GM21360 (cell line): ENCODE measurements at regions not wholly inside any gene's neighbourhood (a gene's known extent, or its start where the extent isn't known, plus 50 kb on each side); places are given as distances from the start of the nearest gene placed in this dataset.

Source experiments
- ATAC-seq: cut with Tn5 transposase; IDR thresholded peaks from one replicate; pipeline ENCODE4 v1.9.1; 2021; ENCODE audit warnings: mild to moderate bottlenecking, moderate library complexity; ENCODE audit not compliant: unreplicated experiment

- ATAC-seq = no peak
These were observed 981.7 kb downstream of the NR2F1-AS1 start for GRCh38 chr5:92599217-92599810.

GRCh38 chr5:92594031-92594430 is 987.0 kb downstream of the NR2F1-AS1 start:
- no peak for ATAC-seq

GRCh38 chr5:92588876-92589275 is 992.1 kb downstream of the NR2F1-AS1 start:
- no peak for ATAC-seq

GRCh38 chr5:92581690-92582089 is 999.3 kb downstream of the NR2F1-AS1 start:
- ATAC-seq = no peak

DNA sequence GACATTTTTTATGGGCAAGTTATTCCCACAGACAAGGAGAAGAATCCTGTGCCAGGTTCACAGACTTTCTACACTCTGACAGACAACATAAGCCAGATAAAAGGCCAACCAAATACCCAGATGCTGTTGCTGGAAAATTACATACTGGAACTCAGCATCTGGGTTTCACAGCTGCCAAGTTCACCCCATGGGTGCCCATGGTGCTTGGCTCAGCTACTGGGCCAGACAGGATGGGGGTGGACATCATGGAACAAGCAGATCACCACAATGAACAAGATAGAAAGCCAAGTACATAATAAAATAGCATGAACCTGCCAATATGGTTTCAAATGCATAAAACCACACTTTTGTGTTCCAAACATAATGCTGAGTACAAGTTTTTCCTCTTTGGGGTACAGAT is 999.8 kb downstream of the NR2F1-AS1 start:
- ATAC-seq = no peak

DNA sequence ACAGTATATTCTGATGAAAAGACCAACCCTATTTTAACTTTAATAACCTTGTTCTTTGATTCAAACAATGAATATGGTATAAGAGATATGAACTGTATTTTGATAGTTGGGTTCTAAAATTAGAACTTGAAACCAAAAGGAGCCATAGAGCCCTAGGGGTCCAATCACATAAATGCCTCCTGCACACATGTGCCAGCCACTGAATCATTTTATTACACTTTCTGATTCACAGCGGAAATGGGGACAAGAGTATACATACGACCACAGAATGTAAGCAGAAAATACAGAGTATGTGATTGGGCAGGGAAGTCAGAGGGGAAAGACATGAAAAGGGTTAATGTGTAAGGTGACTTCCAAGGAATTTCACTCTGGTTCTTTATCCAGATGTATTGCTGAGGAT is 1000.2 kb downstream of the NR2F1-AS1 start:
- ATAC-seq = no peak

DNA sequence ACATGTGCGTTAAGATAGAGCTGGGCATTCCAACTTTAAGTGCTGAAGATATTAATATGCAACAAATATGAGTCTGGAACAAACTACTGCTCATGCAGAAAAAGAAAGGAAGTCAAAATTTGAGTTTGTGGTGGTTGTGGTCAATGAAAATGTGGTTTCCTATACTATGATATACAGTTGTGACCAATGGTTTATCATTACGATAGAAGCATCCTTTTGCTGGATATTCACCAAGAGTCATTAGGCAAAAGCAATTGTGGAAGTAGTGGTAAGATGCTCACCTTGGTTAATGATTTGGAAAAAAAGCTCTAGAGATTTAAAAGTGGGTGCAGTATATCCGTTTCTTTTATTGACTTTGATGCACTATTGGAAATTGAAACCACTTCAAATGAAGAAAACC is 1007.0 kb downstream of the NR2F1-AS1 start:
- ATAC-seq = no peak

- no peak for ATAC-seq
These were observed 1012.5 kb downstream of the NR2F1-AS1 start for GRCh38 chr5:92568522-92568921.

DNA sequence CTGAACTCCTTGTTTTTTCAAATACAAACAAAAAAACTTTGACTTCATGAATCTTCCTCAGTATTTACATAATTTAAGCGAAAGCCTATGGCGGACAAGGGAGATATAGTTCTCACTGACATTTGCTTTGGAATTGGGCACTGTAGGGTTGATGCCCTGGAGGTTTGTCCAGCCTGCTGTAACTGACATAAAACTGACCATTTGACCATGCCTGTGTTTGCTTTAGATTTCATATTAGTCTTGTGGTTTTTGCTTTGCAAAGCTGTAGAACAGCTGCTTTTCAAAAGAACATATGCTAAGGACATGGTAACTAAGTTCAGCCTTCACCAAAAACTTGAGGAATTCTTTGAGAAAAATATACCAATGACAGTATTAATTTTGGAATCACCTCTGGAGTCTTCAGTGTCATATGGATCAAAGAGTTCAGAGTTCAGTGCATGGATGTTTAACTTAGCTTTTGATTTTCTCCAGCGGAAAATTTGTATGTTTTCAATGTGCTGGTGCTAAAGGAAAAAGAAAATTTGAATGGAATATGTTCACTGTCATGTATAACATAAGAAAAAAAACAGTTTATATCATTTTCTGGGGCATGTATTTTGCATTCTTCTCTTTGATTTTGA is 1013.1 kb downstream of the NR2F1-AS1 start:
- ATAC-seq = no peak

GRCh38 chr5:92566113-92566786 is 1014.8 kb downstream of the NR2F1-AS1 start:
- no peak for ATAC-seq

DNA sequence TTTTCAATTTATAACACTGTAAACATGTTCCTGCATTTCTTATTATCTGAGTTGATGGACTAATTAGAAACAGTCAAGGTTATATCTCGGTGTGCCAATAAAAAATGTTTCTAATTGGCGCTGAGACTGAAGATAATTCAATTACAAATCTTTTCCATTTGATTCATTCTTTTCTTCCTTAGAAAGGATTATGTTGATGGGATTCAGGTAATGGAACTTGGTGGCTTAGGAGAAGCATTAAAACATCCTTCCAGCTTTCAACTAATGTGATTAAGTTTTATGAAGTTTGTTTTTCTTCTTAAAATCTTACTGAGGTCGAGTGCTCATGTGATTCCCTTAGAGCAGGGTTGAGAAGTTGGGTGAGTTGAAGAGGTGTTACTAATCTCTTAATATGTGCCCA is 1015.3 kb downstream of the NR2F1-AS1 start:
- ATAC-seq = no peak

GRCh38 chr5:92562065-92562464 is 1019.0 kb downstream of the NR2F1-AS1 start:
- ATAC-seq = no peak

DNA sequence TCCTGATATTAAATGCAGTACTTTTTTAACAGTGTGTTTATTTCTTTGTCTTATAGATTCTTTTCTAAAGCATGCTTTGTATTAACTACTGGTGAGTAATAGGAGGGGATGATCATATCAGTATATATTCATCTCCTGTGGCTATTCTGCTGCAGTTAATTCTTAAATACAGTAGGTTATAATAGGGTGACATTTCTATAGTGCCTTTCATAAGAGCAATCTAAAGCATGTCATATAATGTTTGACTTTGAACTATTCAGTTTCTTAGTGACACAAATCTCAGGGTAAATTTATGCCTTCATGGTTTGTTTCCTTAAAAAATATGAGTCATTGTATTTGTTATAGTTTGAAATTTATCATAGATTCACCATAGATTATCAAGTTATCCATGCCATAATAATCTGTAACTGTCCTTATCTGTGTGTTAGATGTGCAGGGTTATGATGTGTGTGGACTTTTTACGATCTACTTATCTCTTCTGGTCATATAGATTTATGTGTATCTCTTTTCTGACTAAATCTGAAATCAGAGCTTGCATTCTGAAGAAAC is 1019.5 kb downstream of the NR2F1-AS1 start:
- ATAC-seq = no peak

DNA sequence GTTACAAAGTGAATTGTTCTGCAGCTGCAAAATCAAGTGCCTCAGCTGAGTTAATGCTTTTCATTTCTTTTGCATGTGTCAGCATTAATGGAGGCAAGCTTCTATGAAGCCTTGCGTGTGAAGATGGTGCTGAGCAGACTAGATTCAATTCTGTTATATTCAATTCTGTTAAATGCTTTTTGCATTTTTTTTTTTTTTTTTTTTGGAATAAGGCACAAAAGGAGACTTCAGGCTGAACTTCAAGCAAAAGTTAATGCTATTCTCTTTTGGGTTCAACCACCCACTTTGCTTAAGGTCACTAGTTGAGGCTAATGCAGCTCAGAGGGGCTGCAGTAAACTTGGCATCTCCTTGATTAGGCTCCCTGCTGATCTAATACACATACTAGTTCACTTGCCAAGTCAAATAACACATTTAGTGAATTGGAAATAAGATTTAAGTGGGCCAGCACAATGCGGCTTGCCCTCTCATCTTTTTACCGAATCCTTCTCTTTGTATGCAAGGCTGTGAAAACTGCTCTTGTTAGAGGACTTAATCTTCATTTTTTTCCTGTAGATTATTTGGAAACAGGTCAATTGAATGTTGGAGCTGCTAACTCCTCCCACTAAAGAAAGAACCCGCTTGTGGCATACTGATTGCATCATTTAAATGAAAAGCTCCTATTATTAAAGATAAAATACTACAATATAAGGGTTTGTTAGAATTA is 1020.2 kb downstream of the NR2F1-AS1 start:
- no peak for ATAC-seq

DNA sequence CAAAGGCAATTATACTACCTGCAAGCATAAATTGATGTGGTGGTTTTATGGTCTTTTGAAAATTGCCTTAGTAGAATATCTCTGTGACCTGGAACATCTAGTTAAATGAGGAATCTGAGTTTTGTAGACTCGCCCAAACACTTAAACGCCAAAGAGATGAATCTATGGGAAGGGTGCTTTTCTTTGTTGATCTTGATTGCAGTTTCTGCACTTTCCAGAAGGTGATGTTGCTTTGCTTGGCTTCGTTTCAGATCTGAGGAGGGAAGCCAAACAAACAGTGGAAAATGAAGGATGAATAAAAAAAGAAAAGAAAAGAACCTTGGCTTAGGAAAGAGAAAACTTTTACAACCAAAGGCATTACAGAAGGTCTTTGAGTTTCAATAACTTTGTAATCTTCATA is 1021.2 kb downstream of the NR2F1-AS1 start:
- ATAC-seq = no peak

- no peak for ATAC-seq
These were observed 1021.7 kb downstream of the NR2F1-AS1 start for GRCh38 chr5:92559331-92559730.

DNA sequence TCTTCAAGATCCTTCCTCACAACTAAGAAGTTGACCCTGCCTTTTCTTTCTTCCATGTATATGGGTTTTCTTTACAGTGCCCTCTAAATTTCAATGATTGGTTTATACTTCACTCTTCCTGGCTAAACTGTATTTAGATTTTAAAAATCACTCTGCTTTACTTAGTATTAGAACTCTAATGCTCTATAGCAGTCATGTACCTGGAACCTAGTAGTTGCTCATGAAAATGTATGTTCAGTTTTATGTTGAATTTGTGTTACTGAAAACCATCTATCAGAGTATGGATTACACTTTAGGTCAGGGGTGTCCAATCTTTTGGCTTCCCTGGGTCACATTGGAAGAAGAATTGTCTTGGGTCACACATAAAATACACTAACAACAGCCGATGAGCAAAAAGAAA is 1024.3 kb downstream of the NR2F1-AS1 start:
- ATAC-seq = no peak

DNA sequence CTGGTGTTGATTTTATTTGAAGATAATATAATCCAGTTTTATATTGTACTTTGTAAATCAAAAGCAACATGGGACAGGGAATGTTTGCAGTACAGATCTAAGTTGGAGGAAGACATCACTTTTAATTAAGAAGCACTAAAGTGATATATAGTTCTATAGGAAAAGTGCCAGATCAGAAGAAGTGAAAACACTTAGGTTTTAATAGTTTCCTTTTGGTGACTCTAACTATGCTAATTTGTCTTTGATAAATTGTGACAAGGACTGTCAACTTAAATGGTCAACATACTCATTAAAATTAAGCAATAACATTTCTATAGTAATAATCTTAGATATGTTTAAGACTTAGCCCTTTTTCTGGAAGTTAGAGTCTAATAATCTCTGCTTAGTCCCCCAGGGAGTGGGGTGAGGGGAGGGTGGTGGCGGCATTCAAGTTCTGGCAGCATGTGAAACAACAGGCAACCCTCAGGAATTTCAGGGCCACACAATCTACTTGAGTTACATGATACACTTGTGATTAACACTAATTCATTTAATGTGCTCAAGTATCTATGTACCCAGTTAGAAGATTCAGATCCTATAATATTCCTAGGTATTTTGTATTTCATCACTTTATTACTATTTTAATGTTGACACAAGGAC is 1026.5 kb downstream of the NR2F1-AS1 start:
- no peak for ATAC-seq

DNA sequence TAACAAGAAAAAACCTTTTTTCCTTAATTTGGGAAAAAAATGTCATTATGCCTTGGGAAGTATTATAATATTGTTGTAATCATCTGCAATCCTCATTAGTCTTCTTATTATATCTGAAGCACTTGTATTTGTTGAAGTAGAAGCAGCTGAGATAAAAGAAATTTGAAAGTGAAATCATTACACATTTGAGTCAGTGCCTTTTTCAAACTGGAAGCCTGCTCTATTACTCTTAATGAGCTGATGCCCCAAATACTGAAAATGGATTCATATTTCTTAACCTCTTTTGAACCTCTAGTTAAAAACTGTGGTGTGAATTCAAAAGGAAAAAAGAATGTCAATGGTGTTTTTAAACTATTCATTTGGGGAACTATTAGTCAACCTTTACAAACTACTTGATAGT is 1027.7 kb downstream of the NR2F1-AS1 start:
- ATAC-seq = no peak

DNA sequence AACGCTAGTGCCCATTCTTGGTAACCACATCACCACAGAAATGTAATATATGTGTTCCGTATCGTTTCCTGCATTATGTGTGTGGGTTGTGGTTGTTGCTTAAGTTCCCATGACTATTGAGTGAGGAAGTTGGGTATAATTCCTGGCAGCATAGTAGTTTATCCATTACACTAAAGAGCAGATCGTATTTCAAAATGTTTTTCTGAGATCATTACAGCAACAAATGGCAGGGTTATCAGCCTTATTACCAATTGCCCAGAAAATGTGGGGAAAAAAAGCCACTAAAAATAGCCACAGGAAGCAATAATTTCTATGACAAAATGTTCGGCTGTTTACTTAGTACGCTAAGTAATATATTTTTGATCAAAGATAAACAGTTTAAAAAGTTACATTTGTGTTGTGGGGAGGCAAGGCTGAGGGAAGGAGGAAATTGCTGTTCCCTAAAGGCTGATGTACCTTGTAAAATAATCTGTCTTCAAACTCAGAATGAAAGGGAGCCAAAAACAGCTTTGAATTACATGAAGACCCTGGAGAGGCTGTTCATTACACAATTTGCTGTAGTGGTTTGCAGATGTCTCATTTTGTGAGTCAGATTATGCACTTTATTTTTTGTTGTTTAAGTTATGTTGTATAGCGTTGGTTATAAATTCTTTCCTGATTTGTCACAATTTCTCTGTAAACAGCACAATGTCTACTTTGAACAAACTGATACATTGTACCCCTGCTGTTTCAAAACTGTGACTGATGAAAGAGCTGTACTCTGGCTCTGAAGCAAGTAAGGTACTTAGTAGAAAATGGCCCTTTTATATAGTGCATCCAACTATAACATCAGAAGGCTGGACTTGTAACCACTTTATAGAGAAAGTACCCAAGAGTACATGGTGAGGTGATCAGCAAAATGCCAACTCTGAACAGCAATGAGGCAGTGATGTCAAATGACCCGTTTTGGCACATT is 1028.5 kb downstream of the NR2F1-AS1 start:
- ATAC-seq = no peak
